ENCODE measurements at regions not wholly inside any gene's neighbourhood (a gene's known extent, or its start where the extent isn't known, plus 50 kb on each side); places are given as distances from the start of the nearest gene placed in this dataset.

DNA sequence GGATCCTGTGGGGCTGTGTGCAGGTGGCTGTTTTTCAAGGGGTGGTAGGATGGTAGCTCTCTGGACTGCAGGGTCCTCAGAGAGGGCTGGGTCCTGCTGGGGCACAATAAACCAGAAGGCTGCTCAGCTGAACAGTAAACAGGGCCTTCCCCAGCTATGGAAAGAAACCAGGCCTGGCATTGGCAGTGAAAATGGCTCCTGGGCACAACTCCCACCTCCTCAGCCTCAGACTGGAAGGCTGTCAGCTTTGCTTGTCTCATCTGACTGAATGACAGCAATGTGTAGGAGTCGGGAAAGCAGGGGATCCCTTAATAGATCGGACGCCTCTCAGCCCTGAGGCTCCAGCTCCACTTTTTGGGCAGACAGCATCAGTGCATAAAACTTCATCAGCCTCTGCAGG lies 59.8 kb upstream of the NLRP1 start:
- TF ChIP-seq, protein P1, sequence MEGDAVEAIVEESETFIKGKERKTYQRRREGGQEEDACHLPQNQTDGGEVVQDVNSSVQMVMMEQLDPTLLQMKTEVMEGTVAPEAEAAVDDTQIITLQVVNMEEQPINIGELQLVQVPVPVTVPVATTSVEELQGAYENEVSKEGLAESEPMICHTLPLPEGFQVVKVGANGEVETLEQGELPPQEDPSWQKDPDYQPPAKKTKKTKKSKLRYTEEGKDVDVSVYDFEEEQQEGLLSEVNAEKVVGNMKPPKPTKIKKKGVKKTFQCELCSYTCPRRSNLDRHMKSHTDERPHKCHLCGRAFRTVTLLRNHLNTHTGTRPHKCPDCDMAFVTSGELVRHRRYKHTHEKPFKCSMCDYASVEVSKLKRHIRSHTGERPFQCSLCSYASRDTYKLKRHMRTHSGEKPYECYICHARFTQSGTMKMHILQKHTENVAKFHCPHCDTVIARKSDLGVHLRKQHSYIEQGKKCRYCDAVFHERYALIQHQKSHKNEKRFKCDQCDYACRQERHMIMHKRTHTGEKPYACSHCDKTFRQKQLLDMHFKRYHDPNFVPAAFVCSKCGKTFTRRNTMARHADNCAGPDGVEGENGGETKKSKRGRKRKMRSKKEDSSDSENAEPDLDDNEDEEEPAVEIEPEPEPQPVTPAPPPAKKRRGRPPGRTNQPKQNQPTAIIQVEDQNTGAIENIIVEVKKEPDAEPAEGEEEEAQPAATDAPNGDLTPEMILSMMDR (IDR thresholded peaks at IDR 0.05; ENCODE audit: insufficient read depth, low read length), result no peak
- TF ChIP-seq SPI1 (IDR thresholded peaks at IDR 0.05; ENCODE audit: borderline replicate concordance, low read depth) (no peak), GABPA (IDR thresholded peaks at IDR 0.05; ENCODE audit: low read depth) (no peak), POLR2AphosphoS5 (IDR thresholded peaks at IDR 0.05; ENCODE audit: low read depth) (no peak)
- TF ChIP-seq, protein P2, sequence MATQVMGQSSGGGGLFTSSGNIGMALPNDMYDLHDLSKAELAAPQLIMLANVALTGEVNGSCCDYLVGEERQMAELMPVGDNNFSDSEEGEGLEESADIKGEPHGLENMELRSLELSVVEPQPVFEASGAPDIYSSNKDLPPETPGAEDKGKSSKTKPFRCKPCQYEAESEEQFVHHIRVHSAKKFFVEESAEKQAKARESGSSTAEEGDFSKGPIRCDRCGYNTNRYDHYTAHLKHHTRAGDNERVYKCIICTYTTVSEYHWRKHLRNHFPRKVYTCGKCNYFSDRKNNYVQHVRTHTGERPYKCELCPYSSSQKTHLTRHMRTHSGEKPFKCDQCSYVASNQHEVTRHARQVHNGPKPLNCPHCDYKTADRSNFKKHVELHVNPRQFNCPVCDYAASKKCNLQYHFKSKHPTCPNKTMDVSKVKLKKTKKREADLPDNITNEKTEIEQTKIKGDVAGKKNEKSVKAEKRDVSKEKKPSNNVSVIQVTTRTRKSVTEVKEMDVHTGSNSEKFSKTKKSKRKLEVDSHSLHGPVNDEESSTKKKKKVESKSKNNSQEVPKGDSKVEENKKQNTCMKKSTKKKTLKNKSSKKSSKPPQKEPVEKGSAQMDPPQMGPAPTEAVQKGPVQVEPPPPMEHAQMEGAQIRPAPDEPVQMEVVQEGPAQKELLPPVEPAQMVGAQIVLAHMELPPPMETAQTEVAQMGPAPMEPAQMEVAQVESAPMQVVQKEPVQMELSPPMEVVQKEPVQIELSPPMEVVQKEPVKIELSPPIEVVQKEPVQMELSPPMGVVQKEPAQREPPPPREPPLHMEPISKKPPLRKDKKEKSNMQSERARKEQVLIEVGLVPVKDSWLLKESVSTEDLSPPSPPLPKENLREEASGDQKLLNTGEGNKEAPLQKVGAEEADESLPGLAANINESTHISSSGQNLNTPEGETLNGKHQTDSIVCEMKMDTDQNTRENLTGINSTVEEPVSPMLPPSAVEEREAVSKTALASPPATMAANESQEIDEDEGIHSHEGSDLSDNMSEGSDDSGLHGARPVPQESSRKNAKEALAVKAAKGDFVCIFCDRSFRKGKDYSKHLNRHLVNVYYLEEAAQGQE (IDR thresholded peaks at IDR 0.05; ENCODE audit: insufficient replicate concordance, low read depth), result no peak
- Histone ChIP-seq H3K27ac (replicated peaks) (no peak overlapping the region), H3K4me3 (replicated peaks; ENCODE audit: insufficient read depth, low read length) (no peak overlapping the region), H3K27me3 (ENCODE audit: insufficient read depth, poor library complexity, severe bottlenecking) (no peaks in the 10 kb centered on the region)
- no peak for DNase-seq (ENCODE audit: low read depth in 1 of 2, low spot score in 1 of 2)

DNA sequence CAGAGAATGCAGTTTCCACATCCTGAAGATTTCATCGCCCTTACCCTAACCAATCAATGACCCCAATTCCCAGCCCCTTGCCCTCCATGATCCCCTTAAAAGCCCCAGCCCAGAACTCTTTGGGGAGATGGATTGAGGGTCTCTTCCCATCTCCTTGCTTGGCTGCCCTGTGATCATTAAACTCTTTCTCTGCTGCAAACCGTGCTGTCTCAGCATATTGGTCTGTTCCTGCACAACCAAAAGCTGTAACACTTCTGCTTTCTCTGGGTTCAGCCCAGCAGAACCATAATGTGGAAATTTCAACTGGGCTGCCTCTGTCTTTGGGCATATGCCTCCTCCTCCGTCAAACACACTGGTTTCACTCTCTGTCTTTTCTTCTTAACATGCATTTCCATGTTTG lies 67.0 kb upstream of the NLRP1 start:
- TF ChIP-seq, protein P2 (IDR thresholded peaks at IDR 0.05; ENCODE audit: insufficient replicate concordance, low read depth), result no peak
- no peak for TF ChIP-seq GABPA (IDR thresholded peaks at IDR 0.05; ENCODE audit: low read depth)
- TF ChIP-seq, protein P1 (IDR thresholded peaks at IDR 0.05; ENCODE audit: insufficient read depth, low read length), result no peak
- H3K27me3 ChIP-seq (ENCODE audit: insufficient read depth, poor library complexity, severe bottlenecking), result no peaks in the 10 kb centered on the region
- no peak for DNase-seq (ENCODE audit: low read depth in 1 of 2, low spot score in 1 of 2)
- H3K4me3 ChIP-seq (replicated peaks; ENCODE audit: insufficient read depth, low read length), result no peak overlapping the region
- H3K27ac ChIP-seq (replicated peaks), result no peak overlapping the region

DNA sequence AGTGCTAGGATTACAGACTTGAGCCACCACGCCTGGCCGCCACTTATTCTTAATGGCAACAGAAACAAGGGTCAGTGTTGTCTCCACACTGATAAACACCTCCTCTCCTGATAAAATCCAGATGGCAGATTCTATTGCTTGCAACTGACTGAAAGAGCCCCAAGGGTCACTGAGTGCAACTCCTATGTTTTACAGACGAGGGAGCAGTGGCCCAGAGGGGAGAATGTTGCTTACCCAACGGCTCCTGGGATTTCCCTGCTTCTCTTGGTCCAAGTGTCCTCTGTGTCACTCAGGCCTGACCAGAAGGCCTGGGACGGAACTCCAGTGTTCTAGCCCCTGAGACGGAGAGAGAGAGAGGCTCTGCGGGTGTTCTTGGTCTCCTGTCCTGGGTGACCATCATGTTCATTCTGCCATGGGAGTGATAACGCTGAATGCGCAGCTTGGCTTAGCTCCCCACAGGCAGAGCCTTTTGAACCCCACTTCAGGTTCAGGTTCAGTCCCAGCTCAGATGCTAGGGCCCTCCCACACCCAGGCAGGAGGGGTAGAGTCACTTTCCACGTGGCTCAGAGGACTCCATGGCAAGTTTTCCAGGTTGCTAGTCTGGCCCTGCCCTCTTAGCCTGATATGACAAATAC lies 77.3 kb upstream of the NLRP1 start:
- Histone ChIP-seq H3K4me3 (replicated peaks; ENCODE audit: insufficient read depth, low read length) (no peak overlapping the region), H3K27ac (replicated peaks) (no peak overlapping the region), H3K27me3 (ENCODE audit: insufficient read depth, poor library complexity, severe bottlenecking) (no peaks in the 10 kb centered on the region)
- TF ChIP-seq, protein P1 (IDR thresholded peaks at IDR 0.05; ENCODE audit: insufficient read depth, low read length), result no peak
- TF ChIP-seq SPI1 (IDR thresholded peaks at IDR 0.05; ENCODE audit: borderline replicate concordance, low read depth) (no peak), POLR2AphosphoS5 (IDR thresholded peaks at IDR 0.05; ENCODE audit: low read depth) (no peak), GABPA (IDR thresholded peaks at IDR 0.05; ENCODE audit: low read depth) (no peak)
- TF ChIP-seq, protein P2 (IDR thresholded peaks at IDR 0.05; ENCODE audit: insufficient replicate concordance, low read depth), result no peak
- no peak for DNase-seq (ENCODE audit: low read depth in 1 of 2, low spot score in 1 of 2)

Data from HL-60 (cell line).